Neural progenitor cell (in vitro differentiated cells): ENCODE measurements at regions not wholly inside any gene's neighbourhood (a gene's known extent, or its start where the extent isn't known, plus 50 kb on each side); places are given as distances from the start of the nearest gene placed in this dataset.

Source experiments
- DNase-seq: peaks from one replicate; pipeline ENCODE4 v3.0.0-alpha.2; 2016; ENCODE audit warnings: low spot score
- H2AFZ ChIP-seq: fragments of 200-600 bp; sonication (generic); replicated peaks from 2 replicates; pipeline ENCODE4 v1.6.1; 2016; ENCODE audit warnings: antibody characterized with exemption
- H3F3A ChIP-seq: fragments of 200-600 bp; sonication (generic); 2 replicates; pipeline ENCODE4 v1.6.1; 2016; ENCODE audit warnings: antibody characterized with exemption, low read depth
- H3K27ac ChIP-seq: fragments of 200-600 bp; sonication (generic); 2 replicates; pipeline ENCODE4 v1.5.1; 2016; ENCODE audit warnings: mild to moderate bottlenecking
- H3K27me3 ChIP-seq: fragments of 200-600 bp; sonication (generic); 2 replicates; pipeline ENCODE4 v1.6.1; 2016; ENCODE audit warnings: mild to moderate bottlenecking, moderate library complexity
- H3K36me3 ChIP-seq: fragments of 200-600 bp; sonication (generic); 2 replicates; pipeline ENCODE4 v1.5.1; 2016
- H3K4me1 ChIP-seq: fragments of 200-600 bp; sonication (generic); 2 replicates; pipeline ENCODE4 v1.6.1; 2016; ENCODE audit warnings: mixed run types
- H3K4me2 ChIP-seq: fragments of 200-600 bp; sonication (generic); 2 replicates; pipeline ENCODE4 v1.6.1; 2016
- H3K4me3 ChIP-seq: fragments of 200-600 bp; sonication (generic); 2 replicates; pipeline ENCODE4 v1.5.1; 2016
- H3K79me2 ChIP-seq: fragments of 200-600 bp; sonication (generic); 2 replicates; pipeline ENCODE4 v1.6.1; 2016; ENCODE audit warnings: low read depth
- H3K9ac ChIP-seq: fragments of 200-600 bp; sonication (generic); 2 replicates; pipeline ENCODE4 v1.6.1; 2016
- H3K9me3 ChIP-seq: fragments of 200-600 bp; sonication (generic); 2 replicates; pipeline ENCODE4 v1.5.1; 2016; ENCODE audit warnings: low read depth
- H4K20me1 ChIP-seq: fragments of 200-600 bp; sonication (generic); 2 replicates; pipeline ENCODE4 v1.6.1; 2016; ENCODE audit warnings: low read depth
- H3K27ac Mint-ChIP-seq: 3 replicates; pipeline ENCODE4 v1.8.0; 2021; ENCODE audit warnings: mixed read lengths
- H3K27me3 Mint-ChIP-seq: 2 replicates; pipeline ENCODE4 v1.8.0; 2022; ENCODE audit warnings: low read depth, mild to moderate bottlenecking, inconsistent platforms, moderate library complexity, mixed read lengths; ENCODE audit not compliant: insufficient read depth
- H3K36me3 Mint-ChIP-seq: 3 replicates; pipeline ENCODE4 v1.8.0; 2021; ENCODE audit warnings: mixed read lengths
- H3K4me1 Mint-ChIP-seq: 3 replicates; pipeline ENCODE4 v1.8.0; 2021; ENCODE audit warnings: mixed read lengths
- H3K4me3 Mint-ChIP-seq: 3 replicates; pipeline ENCODE4 v1.8.0; 2021; ENCODE audit warnings: mild to moderate bottlenecking, moderate library complexity, mixed read lengths
- H3K9me3 Mint-ChIP-seq: 3 replicates; pipeline ENCODE4 v1.8.0; 2020; ENCODE audit warnings: mixed read lengths
- EZH2 ChIP-seq: fragments of 200-600 bp; sonication (generic); IDR thresholded peaks from 2 replicates; pipeline ENCODE4 v1.6.1; 2017; ENCODE audit warnings: antibody characterized with exemption, mild to moderate bottlenecking, moderate library complexity
- EZH2phosphoT487 ChIP-seq: fragments of 200-600 bp; sonication (generic); IDR thresholded peaks from 2 replicates; pipeline ENCODE4 v1.6.1; 2017; ENCODE audit warnings: antibody characterized with exemption
- TF ChIP-seq, protein P1 (sequence below): fragments of 200-600 bp; sonication (generic); IDR thresholded peaks from 2 replicates; pipeline ENCODE4 v1.5.1; 2017; ENCODE audit warnings: antibody characterized with exemption, mild to moderate bottlenecking

DNA sequence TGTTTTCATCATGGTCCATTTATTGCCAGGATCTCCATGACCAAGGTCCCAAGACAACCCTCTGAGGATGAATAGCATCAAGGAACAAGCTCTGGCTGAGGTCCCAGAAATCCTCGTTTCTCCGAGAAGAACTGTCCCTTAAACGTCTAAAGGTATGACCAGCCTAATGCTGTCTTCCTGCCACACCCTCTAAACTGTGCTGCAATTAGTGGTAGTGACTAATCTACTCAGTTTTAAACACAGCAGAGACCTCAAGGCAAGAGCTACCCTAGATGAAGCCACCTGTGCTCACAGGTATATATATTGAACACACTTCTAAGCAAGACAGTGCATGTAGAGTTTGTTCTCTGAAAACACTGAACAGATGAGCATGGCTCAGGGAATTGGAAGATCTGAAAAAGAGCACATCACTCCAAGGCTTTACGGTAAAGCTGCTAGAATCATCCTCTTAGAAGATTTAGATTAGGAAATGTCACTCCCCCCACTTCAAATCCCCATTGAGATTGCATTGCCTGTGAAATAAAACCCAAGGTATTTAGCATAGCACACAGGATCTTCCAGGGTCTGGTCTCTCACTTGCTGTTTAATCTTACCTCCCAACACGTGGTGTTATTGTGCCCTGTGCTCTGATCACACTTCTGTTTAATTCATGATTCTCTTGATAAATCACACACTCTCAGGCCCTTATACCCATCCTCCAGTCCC, 173.9 kb upstream of the VCX3A start:
- no peak overlapping the region for H3K9ac ChIP-seq
- H3K27me3 ChIP-seq = no peaks in the 10 kb centered on the region
- Mint-ChIP-seq H3K4me3 (no peak overlapping the region), H3K9me3 (peaks cover 9% of the 10 kb centered on the region), H3K4me1 (peaks cover 11% of the 10 kb centered on the region), H3K36me3 (no peaks in the 10 kb centered on the region), H3K27me3 (peaks cover 2% of the 10 kb centered on the region), H3K27ac (no peak overlapping the region)
- no peaks in the 10 kb centered on the region for H3K9me3 ChIP-seq
- H3K4me3 ChIP-seq = no peak overlapping the region
- no peaks in the 10 kb centered on the region for H3F3A ChIP-seq
- no peak overlapping the region for H3K27ac ChIP-seq
- TF ChIP-seq EZH2phosphoT487 = no peak
- DNase-seq = no peak
- H3K4me1 ChIP-seq = no peaks in the 10 kb centered on the region
- H4K20me1 ChIP-seq = no peaks in the 10 kb centered on the region
- no peaks in the 10 kb centered on the region for H3K79me2 ChIP-seq
- no peaks in the 10 kb centered on the region for H3K36me3 ChIP-seq
- H2AFZ ChIP-seq = no peak overlapping the region
- H3K4me2 ChIP-seq = no peak overlapping the region

DNA sequence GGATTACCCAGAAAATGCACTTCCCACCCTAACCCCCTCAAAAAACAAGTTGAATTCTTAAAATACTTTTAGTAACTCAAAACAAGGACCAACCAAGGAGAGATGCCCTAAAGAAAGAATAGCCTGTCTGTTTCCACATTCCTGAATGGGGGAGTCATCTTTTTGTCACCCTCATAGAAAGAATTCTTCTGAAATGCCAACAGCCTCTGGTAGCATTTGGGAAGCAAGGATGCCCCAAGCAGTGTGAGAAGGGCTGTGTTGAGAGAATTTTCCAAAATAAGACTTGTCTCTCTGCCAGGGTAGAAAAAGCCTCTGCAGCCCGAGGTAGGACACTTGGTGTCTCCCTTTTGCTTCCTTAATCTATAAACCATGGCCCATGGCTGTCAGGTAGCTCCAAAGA, 173.1 kb upstream of the VCX3A start:
- no peak for DNase-seq
- no peaks in the 10 kb centered on the region for H3K4me1 ChIP-seq
- H3K36me3 ChIP-seq = no peaks in the 10 kb centered on the region
- no peaks in the 10 kb centered on the region for H3F3A ChIP-seq
- H3K27ac ChIP-seq = no peak overlapping the region
- Mint-ChIP-seq H3K27me3 (peaks cover 2% of the 10 kb centered on the region), H3K4me3 (no peak overlapping the region), H3K36me3 (no peaks in the 10 kb centered on the region), H3K4me1 (peaks cover 11% of the 10 kb centered on the region), H3K9me3 (peaks cover 9% of the 10 kb centered on the region), H3K27ac (no peak overlapping the region)
- H3K4me3 ChIP-seq = no peak overlapping the region
- H4K20me1 ChIP-seq = no peaks in the 10 kb centered on the region
- no peaks in the 10 kb centered on the region for H3K79me2 ChIP-seq
- H2AFZ ChIP-seq = no peak overlapping the region
- H3K4me2 ChIP-seq = no peak overlapping the region
- H3K9me3 ChIP-seq = no peaks in the 10 kb centered on the region
- no peaks in the 10 kb centered on the region for H3K27me3 ChIP-seq
- H3K9ac ChIP-seq = no peak overlapping the region
- TF ChIP-seq, protein P1, sequence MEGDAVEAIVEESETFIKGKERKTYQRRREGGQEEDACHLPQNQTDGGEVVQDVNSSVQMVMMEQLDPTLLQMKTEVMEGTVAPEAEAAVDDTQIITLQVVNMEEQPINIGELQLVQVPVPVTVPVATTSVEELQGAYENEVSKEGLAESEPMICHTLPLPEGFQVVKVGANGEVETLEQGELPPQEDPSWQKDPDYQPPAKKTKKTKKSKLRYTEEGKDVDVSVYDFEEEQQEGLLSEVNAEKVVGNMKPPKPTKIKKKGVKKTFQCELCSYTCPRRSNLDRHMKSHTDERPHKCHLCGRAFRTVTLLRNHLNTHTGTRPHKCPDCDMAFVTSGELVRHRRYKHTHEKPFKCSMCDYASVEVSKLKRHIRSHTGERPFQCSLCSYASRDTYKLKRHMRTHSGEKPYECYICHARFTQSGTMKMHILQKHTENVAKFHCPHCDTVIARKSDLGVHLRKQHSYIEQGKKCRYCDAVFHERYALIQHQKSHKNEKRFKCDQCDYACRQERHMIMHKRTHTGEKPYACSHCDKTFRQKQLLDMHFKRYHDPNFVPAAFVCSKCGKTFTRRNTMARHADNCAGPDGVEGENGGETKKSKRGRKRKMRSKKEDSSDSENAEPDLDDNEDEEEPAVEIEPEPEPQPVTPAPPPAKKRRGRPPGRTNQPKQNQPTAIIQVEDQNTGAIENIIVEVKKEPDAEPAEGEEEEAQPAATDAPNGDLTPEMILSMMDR = no peak
- TF ChIP-seq EZH2phosphoT487 (no peak), EZH2 (no peak)

DNA sequence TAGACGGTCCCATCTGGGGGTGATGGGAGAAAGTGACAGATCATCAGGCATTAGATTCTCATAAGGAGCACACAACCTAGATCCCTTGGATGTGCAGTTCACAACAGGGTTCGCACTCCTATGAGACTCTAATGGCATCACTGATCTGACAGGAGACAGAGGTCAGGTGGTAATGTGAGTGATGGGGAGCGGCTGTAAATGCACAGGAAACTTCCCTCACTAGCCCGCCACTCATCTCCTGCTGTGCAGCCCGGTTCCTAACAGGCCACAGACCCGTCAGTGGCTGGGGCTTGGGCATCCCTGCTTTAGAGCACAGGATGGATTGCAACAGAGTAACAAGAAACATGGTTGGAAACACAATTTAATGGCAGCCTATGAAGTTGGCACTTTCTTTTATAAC, 172.6 kb upstream of the VCX3A start:
- H3K9ac ChIP-seq = no peak overlapping the region
- DNase-seq = no peak
- H3K36me3 ChIP-seq = no peaks in the 10 kb centered on the region
- Mint-ChIP-seq H3K9me3 (peaks cover 9% of the 10 kb centered on the region), H3K4me3 (no peak overlapping the region), H3K27ac (no peak overlapping the region), H3K36me3 (no peaks in the 10 kb centered on the region), H3K27me3 (peaks cover 2% of the 10 kb centered on the region), H3K4me1 (peaks cover 11% of the 10 kb centered on the region)
- no peaks in the 10 kb centered on the region for H3K79me2 ChIP-seq
- H3K4me2 ChIP-seq = no peak overlapping the region
- no peaks in the 10 kb centered on the region for H3K27me3 ChIP-seq
- H4K20me1 ChIP-seq = no peaks in the 10 kb centered on the region
- no peak overlapping the region for H2AFZ ChIP-seq
- no peak overlapping the region for H3K27ac ChIP-seq
- no peaks in the 10 kb centered on the region for H3K4me1 ChIP-seq
- no peaks in the 10 kb centered on the region for H3F3A ChIP-seq
- peaks cover under 1% of the 10 kb centered on the region for H3K9me3 ChIP-seq
- TF ChIP-seq EZH2 = no peak
- TF ChIP-seq EZH2phosphoT487 = no peak
- TF ChIP-seq, protein P1 = no peak
- H3K4me3 ChIP-seq = no peak overlapping the region

DNA sequence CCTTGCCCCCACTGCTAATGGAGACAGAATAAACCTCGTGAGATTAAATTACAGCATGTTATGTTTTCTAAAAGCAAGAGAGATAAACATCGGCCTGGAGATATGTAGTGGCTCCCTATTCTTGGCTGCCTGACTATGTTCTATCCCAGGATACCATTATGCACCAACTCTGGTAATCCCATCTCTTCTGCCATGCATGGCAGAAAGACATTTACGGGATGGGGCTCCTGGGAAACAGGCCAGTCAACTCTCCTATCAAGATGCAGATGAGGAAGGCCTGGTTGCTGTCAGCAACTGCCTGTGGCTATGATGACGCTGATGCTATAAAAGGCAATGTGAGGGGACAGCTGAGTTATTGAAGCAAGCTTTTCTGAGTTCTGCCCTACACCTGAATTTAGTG, 166.2 kb upstream of the VCX3A start:
- H4K20me1 ChIP-seq = no peaks in the 10 kb centered on the region
- DNase-seq = no peak
- peaks cover 7% of the 10 kb centered on the region for H3K9me3 ChIP-seq
- H3K27me3 ChIP-seq = no peaks in the 10 kb centered on the region
- Mint-ChIP-seq H3K4me1 (peaks cover 8% of the 10 kb centered on the region), H3K9me3 (peaks cover 5% of the 10 kb centered on the region), H3K27ac (no peak overlapping the region), H3K4me3 (no peak overlapping the region), H3K27me3 (no peaks in the 10 kb centered on the region), H3K36me3 (peaks cover 1% of the 10 kb centered on the region)
- no peak for TF ChIP-seq EZH2
- no peak for TF ChIP-seq EZH2phosphoT487
- TF ChIP-seq, protein P1 = no peak
- no peaks in the 10 kb centered on the region for H3K79me2 ChIP-seq
- H3K9ac ChIP-seq = no peak overlapping the region
- H3K36me3 ChIP-seq = no peaks in the 10 kb centered on the region
- no peak overlapping the region for H3K4me2 ChIP-seq
- H3K4me1 ChIP-seq = peaks cover 4% of the 10 kb centered on the region
- H3K4me3 ChIP-seq = no peak overlapping the region
- no peaks in the 10 kb centered on the region for H3F3A ChIP-seq
- no peak overlapping the region for H2AFZ ChIP-seq
- H3K27ac ChIP-seq = no peak overlapping the region
